Femur (tissue), 1 donor: ENCODE measurements at regions not wholly inside any gene's neighbourhood (a gene's known extent, or its start where the extent isn't known, plus 50 kb on each side); places are given as distances from the start of the nearest gene placed in this dataset.
"Not testable (repeated sequence)": the region's sequence is repeated elsewhere in the genome, so short reads cannot be mapped to it uniquely, and the experiment has no call there.

Experiments used
- DNase-seq: peaks from one replicate; pipeline ENCODE4 v3.0.0-alpha.2; 2017

- DNase-seq, result no peak
Measured at GRCh38 chr3:144662729-144663128, 691.1 kb downstream of the DIPK2A start.

DNA sequence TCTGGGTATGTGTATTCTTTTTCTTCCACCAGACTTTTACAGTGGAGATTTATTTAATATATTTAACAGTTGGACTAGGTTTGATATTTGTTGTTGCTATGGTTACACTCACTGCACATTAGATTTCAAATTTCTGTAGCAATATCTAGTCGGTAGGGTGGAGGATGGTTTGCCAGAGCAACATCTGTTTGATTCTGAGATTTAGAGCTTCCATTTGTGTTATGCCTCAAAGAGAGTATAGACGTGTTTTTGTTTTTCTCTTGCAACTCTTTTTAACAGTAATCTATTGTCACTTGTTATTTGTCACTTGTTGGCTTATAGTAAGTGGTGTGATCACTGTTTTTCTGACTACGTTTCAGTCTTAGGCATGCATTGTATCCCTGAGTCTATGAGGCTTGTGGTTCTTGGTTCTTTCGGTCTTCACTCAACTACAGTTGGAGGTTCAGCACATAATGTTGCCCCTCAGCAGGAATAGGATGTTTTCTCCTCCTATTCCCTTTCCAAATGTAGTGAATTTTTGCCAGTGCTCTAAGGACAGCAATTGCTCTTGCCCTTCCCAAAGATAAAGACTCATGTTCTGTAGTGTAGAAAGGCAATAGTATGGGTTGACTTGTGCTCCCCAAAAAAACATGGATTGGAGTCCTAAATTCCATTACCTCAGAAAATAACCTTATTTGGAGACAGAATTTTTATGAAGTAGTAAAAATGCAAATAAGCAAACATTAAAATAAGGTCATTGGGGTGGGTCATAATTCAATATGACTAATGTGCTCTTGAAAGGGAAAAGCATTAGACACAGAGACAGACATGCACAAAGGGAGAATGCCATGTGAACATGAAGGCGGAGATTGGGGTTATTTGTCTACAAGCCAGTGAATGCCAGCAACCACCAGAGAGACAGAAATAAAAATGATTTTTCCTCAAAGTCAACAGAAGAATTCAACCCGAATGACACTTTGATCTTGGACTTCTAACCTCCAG lies 692.1 kb downstream of the DIPK2A start:
- DNase-seq, result no peak

- DNase-seq, result no peak
Measured at GRCh38 chr3:144665567-144666053, 694.0 kb downstream of the DIPK2A start.

DNA sequence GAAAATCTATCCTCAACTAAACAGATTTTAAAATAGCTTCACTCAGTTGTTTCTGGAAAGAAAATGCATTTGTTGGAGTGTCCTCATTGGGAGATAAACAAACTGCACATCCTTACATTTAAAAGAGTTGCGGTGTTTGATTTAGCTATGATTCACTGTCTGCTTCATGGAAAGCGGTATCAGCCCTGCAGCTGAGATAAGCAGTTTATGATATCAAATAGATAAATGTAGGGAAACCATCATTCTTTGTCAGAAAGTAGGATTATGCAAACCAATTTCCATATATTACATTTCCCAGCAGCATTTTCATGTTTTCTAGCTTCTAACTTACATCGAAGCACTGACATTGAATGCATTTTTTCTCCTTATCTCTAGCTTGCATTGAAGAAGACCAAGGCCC lies 698.9 kb downstream of the DIPK2A start:
- DNase-seq, result no peak

GRCh38 chr3:144677103-144677502 lies 705.5 kb downstream of the DIPK2A start:
- no peak for DNase-seq

- DNase-seq, result no peak
Measured at GRCh38 chr3:144683065-144683464, 711.4 kb downstream of the DIPK2A start.

GRCh38 chr3:144687862-144688261 lies 716.2 kb downstream of the DIPK2A start:
- no peak for DNase-seq

- no peak for DNase-seq
Measured at GRCh38 chr3:144692488-144692887, 720.9 kb downstream of the DIPK2A start.

GRCh38 chr3:144708437-144708836 lies 736.8 kb downstream of the DIPK2A start:
- DNase-seq, result no peak

GRCh38 chr3:144737281-144737680 lies 765.7 kb downstream of the DIPK2A start:
- DNase-seq, result no peak

GRCh38 chr3:144743225-144743668 lies 771.6 kb downstream of the DIPK2A start:
- DNase-seq, result no peak

DNA sequence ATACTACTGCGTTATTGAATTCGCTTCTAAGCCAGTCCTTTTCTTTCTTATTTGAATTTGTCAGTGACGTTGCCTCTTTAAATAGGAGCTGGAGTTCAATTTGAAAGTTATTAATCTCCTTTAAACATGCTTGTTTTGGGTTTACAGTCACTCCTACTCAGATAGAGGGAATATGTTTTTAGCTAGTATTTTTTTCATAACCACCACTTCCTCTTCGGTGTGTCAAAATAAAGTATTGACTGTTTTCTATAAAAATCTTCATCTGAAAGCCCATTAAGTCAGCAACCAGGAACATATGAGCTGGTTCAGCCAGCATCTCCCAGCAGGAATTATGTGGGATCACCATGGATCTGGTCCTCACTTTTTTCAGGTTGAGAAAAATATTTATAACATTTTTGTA lies 772.9 kb downstream of the DIPK2A start:
- no peak for DNase-seq

DNA sequence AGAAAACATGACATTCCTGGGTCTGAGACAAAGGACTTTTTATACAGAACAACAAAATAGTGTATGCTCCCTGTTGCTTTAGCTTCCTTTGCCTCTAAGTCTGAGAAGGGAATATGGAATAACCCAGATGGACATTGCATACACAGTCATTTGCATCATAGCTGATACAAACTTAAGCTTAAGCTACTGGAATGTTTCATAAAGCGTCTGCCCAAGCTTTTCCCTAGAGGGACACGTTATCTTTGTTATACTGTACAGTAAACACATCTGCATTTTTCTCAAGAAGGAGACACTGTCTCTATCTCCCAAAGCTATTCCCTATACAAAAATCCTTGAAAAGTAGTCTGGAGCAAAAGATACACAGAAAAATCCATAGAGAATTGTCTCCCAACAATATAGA lies 775.0 kb downstream of the DIPK2A start:
- DNase-seq, result no peak

- DNase-seq, result not testable (repeated sequence)
Measured at GRCh38 chr3:144749536-144750253, 778.1 kb downstream of the DIPK2A start.

GRCh38 chr3:144754076-144754783 lies 782.6 kb downstream of the DIPK2A start:
- DNase-seq, result no peak

DNA sequence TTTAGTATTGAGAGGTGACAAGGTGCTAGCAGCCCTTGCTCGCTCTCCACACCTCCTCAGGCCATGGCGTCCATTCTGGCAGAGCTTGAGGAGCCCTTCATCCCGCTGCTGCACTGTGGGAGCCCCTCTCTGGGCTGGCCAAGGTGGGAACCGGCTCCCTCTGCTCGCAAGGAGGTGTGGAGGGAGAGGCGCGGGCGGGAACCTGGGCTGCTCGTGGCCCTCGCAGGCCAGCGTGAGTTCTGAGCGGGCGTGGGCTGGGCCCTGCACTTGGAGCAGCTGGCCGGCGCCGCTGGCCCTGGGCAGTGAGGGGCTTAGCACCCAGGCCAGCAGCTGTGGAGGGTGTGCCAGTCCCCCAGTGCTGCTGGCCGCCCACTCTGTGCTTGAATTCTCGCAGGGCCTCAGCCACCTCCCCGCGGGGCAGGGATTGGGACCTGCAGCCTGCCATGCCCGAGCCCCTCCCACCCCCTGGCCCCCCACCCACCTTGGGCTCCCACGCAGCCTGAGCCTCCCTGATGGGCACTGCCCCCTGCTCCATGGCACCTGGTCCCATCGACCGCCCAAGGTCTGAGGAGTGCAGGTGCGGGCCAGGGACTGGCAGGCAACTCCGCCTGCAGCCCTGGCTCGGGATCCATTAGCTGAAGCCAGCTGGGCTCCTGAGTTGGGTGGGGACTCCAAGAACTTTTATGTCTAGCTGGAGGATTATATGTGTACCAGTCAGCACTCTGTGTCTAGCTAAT lies 785.2 kb downstream of the DIPK2A start:
- DNase-seq, result no peak

DNA sequence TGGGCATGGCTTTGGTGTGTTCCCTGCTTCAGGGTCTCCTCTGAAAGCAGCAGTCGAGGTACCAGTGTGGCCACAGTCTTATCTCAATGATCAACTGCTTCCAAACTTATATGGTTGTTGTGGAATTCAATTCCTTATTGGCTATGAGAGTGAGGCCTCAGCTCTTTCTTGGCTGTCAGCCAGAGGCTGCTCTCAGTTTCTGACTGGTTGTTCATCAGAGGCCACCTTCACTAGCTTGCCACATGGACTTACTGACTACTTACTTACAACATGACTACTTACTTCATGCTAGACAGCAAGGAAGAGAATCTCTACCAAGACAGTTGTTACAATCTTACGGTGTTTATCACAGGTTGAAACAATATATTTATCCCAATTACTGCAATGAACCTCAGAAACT lies 789.2 kb downstream of the DIPK2A start:
- DNase-seq, result no peak

DNA sequence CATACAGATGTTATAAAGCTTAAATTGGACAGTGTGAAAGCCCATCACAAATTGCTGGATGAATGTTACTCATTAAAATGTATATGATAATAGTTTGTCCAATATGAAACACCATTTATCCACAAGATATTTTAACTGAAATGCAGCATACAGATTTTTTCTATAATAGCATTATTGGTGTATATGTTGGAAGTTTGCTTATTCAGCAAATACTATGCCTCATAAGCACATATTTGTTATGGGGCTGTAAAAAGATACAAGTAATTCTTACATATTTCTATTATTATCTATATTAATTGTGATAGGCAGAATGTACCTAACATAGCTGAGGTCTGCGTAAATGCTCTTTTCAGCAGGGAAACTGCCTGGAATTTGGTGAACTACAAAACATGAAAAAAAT lies 790.5 kb downstream of the DIPK2A start:
- DNase-seq, result no peak

GRCh38 chr3:144763878-144764454 lies 792.3 kb downstream of the DIPK2A start:
- no peak for DNase-seq

DNA sequence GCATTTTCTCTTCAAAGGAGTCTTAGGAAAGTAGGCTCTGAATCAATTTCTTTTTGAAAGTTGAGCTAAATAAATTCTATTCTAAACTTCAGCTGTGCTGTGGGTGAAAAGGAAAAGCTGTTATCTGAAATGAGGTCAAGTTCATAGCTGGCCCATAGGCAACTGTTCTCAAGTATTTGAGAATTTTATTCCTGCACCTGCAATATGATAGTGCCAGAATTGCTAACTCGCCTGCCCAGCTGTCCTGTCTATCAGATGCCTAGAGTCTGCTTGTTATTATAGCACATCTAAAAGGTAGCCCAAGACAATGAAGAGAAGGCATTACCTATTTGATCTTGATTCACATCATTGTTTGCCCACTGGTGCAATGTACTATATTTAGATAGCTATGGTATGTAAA lies 798.7 kb downstream of the DIPK2A start:
- peak; percentile 25 for DNase-seq

DNA sequence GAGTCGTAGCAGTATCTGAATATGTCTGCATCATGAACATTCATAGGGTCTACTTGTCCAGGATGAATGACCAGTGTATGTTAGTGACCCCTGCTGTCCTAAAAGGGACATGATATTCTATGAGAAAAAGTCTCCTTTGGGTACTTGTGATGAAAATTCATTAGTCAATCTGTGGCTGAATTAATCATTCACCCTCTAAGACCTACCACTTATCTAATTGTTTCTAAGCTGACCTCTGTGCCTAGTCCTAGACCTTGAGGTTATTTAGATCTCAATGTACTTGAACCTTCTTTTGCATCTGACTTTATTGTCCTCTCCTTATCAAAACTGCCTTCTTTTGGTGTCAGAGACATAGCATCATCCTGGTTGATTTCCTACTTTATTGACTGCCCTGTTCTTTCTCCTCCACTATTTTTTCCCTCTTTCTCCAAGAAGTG lies 799.3 kb downstream of the DIPK2A start:
- DNase-seq, result no peak

DNA sequence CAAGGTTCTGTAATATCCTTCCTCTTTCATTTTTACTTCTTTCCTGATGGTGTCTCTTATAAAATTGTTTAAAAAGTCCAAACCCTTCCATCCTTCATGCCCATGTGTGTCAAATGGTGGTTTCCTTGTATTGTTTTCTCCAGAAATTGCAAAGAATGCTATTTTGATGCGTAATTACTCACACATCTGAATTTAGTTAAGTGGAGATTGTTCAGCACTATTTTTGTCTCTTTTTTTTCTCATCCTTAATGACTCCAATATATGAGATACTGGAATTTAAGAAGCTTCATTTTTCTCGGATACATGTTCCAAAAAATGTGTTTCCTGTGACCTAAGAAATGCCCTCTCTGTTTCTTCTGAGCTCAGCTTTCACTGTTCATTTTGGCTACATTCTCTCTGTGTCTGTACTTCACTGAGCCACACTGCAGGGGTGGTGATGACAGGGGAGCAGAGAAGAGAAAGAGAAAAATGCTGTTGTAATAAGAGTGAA lies 799.8 kb downstream of the DIPK2A start:
- no peak for DNase-seq
